ENCODE measurements at regions not wholly inside any gene's neighbourhood (a gene's known extent, or its start where the extent isn't known, plus 50 kb on each side); places are given as distances from the start of the nearest gene placed in this dataset.

GRCh38 chr15:58321034-58321433 is 110.8 kb upstream of the LIPC start:
- Histone ChIP-seq H3K9me3 (ENCODE audit: control insufficient read depth in 1 of 2, insufficient read depth in 1 of 2, low read depth in 1 of 2, low read length in 2 of 2) (no peaks in the 10 kb centered on the region), H3K9ac (ENCODE audit: low read length) (no peak overlapping the region), H3K27me3 (ENCODE audit: insufficient read depth, low read length) (no peaks in the 10 kb centered on the region), H3K9me2 (ENCODE audit: insufficient read depth) (no peaks in the 10 kb centered on the region), H4K20me1 (ENCODE audit: insufficient read depth) (no peaks in the 10 kb centered on the region), H3K4me3 (replicated peaks in 1 of 2; ENCODE audit: low read depth in 1 of 2, low read length in 2 of 2) (no peak overlapping the region), H3K4me2 (ENCODE audit: low read length) (no peak overlapping the region), H3K79me2 (ENCODE audit: insufficient read depth, low read length) (no peaks in the 10 kb centered on the region), H3K36me3 (ENCODE audit: control insufficient read depth in 1 of 2, insufficient read depth in 2 of 2, low read length in 2 of 2) (no peaks in the 10 kb centered on the region), H3K4me1 (ENCODE audit: control insufficient read depth in 1 of 2, insufficient read depth in 2 of 2, low read length in 2 of 2) (no peaks in the 10 kb centered on the region), H3K27ac (ENCODE audit: low read depth, low read length) (no peak overlapping the region), H2AFZ (ENCODE audit: low read depth, low read length, poor library complexity, severe bottlenecking) (no peak overlapping the region)
- BruUV-seq (replicated peaks) = no TSS peak
- intact Hi-C loops (cut with micrococcal nuclease) = no loop called here
- ChIA-PET CTCF (no interaction called here), RAD21 (ENCODE audit: low non-redundant PET in 1 of 2, low total read pairs in 2 of 2, uncharacterized antibody in 2 of 2, unreplicated experiment in 2 of 2) (no interaction called here), POLR2A (no interaction called here)
- no peak for ATAC-seq
- TF ChIP-seq CTCF (IDR thresholded peaks at IDR 0.05 in 2 of 3, conservative IDR thresholded peaks at IDR 0.05 in 1 of 3; ENCODE audit: borderline replicate concordance in 1 of 3, insufficient read depth in 1 of 3, low read depth in 2 of 3, low read length in 2 of 3) = no peak
- no peak for TF ChIP-seq EGR1 (IDR thresholded peaks at IDR 0.05; ENCODE audit: low read depth)
- TF ChIP-seq SP1 (IDR thresholded peaks at IDR 0.05; ENCODE audit: low read depth) = no peak
- no peak for TF ChIP-seq JUND (IDR thresholded peaks at IDR 0.05)
- TF ChIP-seq ZFX (IDR thresholded peaks at IDR 0.05) = no peak
- TF ChIP-seq ATF3 (IDR thresholded peaks at IDR 0.05) = no peak
- TF ChIP-seq EZH2phosphoT487 (IDR thresholded peaks at IDR 0.05; ENCODE audit: borderline replicate concordance) = no peak
- no peak for TF ChIP-seq ELF1 (IDR thresholded peaks at IDR 0.05; ENCODE audit: borderline replicate concordance, low read depth)
- TF ChIP-seq YY1 (IDR thresholded peaks at IDR 0.05; ENCODE audit: extremely low read depth, insufficient replicate concordance, low read depth, low read length) = no peak
- TF ChIP-seq MAX (IDR thresholded peaks at IDR 0.05) = no peak
- DNase-seq (ENCODE audit: low read depth, low spot score) = no peak

Data from HCT116 (cell line).